ENCODE measurements at regions not wholly inside any gene's neighbourhood (a gene's known extent, or its start where the extent isn't known, plus 50 kb on each side); places are given as distances from the start of the nearest gene placed in this dataset.
"Not testable (repeated sequence)": the region's sequence is repeated elsewhere in the genome, so short reads cannot be mapped to it uniquely, and the experiment has no call there.

DNA sequence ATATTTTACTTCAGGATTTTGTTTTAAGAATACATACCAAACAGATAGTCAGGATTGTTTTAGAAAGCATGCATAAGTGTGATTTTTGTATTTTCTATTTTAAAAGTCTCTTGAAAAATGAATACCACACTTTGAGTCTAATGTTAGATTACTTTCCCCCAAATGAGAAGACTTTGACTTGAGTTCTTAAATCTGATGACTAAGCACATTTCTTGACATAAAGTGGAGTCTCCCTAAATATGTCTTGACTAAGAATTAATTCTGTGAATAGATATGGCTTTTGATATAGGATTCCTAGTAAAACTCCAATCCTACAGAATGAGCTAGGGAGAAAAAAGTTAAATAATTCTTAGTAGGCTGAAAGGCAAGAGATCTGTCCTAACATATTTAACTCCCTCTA, 624.2 kb upstream of the SPRY2 start:
- DNase-seq (ENCODE audit: low read depth, low spot score): no peak

DNA sequence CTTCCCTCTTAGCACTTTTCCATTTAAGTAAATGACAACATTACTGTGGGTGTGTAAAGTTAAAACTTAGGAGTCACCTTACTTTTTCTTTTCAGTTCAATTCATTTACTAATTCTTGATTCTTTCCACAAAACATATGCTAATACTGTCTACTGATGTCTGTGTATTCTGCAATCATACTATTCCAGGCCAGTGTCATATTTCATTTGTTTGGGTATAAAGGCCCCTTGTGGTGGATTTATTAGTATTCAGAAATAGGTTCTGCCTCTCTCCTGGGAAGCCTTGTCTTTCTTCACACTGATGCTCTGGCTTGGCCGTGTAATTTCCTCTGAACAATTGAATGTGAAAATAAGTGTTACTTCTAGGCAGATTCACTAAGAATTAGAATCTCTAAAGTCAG, 621.9 kb upstream of the SPRY2 start:
- DNase-seq (ENCODE audit: low read depth, low spot score): no peak

DNA sequence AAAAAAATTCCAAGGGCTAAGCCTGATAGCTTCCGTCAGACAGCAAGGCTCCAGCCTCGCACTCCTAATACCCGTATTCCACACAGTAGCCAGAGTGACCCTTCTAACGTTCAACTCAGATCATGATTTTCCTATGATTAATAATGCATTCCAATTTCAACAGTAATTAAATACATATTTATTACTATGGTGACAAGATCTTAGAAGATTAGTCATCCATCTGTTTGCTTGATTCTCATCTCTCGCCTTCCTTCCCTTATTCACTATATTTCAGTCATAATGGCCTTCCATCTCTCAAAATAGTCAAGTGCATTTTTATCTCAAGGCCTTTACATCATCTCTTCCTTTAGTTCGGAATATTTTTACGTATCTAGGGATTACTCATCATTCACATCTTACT, 621.2 kb upstream of the SPRY2 start:
- no peak for DNase-seq (ENCODE audit: low read depth, low spot score)

DNA sequence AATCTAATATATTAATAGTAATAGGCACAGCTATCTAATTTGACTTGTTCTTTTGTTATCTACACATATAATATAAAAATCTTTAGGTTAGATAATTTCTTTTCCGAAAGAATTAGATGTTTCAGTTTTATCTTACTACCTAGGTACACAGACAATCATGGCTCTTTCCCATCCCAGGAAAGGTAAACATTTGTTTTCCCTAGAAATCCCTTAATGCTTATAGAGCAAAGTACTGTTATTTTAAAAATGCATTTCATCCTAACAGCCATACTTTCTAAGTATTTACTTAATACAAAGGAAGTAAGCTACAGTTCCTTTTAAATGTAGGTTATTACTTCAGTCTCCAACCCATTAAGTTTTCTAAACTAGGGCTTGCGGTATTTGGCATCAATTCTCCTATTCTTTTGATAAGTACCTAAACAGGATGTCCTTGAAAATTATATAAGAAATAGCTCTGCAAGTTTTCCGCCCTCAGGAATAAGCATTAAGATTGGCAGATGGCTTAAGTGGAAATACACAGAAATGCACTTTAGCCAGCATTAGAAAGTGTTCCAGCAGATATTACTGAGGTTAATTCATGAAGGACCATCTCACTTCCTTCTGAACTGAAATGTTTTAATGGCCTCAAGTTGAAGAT, 616.2 kb upstream of the SPRY2 start:
- DNase-seq (ENCODE audit: low read depth, low spot score): no peak

DNA sequence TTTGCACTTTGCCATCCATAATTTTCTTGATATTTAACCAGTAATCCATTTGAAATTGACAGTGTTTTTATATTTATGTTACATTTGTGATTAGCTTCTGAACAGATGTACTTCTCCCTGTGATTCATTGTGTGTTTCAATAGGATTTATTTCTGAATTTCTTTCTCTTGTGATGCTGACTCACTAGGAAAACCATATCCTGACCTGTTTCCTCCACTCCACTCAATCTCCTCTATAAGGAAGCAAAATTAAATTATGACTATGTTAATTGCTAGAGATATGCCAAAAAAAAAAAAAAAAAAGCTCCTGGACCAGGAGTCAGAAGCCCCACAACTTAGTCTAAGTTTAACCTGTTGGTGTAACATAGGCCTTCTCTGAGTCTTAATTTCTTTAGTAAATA, 614.6 kb upstream of the SPRY2 start:
- no peak for DNase-seq (ENCODE audit: low read depth, low spot score)

DNA sequence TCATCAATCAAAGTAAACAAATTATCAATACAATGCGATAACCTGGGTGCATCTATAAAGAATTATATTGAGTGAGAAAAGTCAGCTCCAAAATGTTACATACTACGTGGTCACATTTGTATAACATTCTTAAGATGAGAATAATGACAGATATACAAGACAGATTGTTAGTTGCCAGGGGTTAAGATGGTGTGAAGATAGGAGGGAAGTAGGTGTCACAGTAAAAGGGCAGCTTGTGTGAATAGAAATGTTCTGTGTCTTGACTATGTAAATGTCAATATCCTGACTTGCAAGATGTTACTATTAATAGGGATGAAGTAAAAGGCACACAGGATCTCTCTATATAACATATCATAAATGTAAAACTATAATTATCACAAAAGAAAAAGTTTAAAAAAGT, 611.2 kb upstream of the SPRY2 start:
- DNase-seq (ENCODE audit: low read depth, low spot score): no peak

DNA sequence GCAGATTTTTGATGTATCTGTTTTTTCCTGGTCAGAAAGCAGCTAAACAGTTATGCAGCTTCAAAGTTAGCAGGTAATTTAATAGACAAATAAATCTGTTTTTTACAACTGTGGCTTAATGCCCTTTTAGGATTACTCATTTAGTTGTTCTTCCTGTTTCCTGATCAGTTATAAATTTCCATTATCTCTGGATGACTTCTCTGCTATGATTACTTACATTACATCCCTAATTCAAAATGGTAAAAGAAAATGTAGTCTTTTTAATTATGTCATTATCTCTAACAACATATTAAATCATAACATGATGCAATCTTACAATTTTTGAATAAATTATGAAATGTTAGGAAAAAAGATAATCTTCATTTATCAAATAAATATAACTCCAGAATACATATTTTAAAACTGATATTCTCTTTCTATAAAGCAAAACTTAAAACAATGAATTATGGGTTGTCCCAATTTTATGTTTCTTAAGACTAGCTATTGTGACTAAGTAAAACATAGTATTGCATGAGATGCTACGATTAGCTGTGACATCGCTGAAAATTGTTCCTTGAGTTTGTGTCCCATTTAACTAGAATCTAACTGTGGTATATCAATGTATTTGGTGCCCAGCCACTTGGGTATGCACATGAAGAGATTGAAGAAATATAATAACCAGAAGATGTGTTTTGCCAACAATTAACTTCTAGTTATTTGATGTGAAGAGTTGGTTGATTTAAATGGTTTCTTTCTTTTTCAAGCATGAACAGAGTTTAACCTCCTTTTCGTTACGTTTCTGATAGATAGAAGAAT, 605.3 kb upstream of the SPRY2 start:
- no peak for DNase-seq (ENCODE audit: low read depth, low spot score)

DNA sequence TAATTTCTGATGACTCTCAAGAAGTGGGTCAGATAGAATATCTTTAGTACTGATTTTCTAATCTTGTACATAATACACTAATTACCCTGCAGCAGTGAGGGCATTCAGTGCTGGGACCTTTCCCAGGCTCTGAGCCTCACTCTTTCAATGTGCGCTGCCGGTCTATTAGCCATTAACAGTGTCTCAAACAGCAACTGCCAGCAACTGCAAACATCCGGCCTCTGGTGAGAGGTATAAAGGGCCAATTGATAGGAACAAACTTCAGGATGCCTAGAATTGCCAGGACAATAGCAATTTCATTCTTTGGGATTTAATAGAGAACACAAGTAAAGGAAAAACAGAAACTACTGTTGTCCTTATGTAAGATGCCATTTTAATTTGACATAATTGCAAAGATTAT, 604.4 kb upstream of the SPRY2 start:
- DNase-seq (ENCODE audit: low read depth, low spot score): no peak

DNA sequence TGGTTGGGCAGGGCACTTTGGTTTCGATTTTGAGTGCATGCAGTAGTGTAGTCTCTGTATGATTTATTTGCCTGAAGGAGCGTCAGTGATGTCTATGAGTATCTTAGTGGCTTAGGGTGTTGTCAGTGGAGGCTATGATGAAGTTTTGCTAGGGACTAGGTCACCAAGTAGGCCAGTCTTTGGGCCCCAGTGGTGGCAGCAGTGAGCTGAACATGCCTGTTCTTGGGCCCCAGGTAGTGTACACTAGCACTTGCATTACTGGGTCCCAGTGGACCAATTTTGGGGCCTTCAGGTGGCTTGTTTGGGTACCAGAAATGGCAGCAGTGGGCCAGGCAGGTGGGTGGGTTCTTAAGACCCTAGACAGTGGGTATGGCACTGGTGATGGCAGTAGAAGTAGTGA, 598.7 kb upstream of the SPRY2 start:
- DNase-seq (ENCODE audit: low read depth, low spot score): no peak

DNA sequence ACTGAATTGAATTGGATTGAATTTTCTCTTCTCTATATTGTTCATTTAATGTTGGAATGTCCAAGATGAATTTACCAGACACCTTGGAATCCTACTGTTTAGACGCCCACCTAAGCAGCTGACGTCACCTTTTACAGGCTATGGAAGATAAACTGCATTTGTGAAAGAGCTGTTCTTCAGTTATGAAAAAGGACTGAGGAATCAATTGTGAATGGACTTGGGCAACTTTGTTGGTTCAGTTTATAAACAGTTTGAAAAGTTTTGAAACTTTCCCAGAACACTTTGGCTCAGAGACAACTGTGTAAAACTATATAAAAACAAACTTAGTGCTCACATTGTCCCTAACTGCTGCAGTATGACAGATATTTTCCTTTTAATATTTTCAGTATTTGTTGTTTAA, 590.8 kb upstream of the SPRY2 start:
- no peak for DNase-seq (ENCODE audit: low read depth, low spot score)

DNA sequence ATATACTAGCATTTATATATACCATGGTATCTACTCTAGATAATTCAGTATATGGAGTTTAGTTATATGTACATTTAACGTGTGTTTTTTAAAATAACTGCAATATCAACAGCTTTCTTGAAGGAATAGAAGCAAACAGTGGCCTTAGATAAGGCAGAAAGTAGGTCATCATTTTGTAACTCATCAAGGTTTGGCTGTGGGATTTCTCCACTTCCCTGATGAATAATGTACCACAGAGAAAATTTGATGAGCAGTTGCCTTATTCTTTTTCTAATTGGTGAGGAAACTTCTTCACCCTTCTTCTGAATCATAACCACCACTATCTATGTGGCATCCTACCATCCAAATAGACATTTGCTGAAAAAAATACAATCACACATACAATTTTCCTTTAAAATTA, 590.2 kb upstream of the SPRY2 start:
- DNase-seq (ENCODE audit: low read depth, low spot score): no peak

DNA sequence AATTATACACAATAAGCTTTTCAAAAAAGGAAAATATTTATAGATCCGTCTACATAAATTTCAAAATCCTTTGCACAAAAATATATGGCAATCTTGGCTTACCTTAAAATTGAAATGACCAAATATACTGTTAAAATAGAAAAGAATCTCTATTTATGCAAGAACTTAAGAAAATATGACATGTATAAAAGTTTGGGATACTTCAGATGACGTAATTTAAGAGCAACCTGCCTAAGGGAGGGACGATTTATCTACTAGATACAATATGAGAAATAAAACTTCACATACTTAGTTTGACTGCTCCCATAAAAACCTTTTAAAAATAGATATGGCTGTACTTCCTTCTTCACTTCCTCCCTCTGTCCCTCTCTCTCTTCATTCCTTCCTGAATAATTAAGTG, 587.3 kb upstream of the SPRY2 start:
- no peak for DNase-seq (ENCODE audit: low read depth, low spot score)

DNA sequence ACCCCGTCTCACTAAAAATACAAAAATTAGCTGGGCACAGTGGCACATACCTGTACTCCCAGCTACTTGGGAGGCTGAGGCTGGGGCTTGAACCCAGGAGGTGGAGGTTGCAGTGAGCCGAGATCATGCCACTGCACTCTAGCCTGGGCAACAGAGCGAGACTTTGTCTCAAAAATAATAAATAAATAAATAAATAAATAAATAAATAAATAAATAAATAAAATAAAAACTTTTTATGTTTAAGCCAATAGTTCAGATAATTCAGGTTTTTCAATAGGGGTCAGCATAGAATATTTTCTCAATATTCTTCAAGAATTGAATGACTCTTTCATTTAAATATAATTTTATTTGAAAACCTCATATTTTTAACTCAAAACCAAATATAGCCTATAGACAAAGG, 585.1 kb upstream of the SPRY2 start:
- not testable (repeated sequence) for DNase-seq (ENCODE audit: low read depth, low spot score)

DNA sequence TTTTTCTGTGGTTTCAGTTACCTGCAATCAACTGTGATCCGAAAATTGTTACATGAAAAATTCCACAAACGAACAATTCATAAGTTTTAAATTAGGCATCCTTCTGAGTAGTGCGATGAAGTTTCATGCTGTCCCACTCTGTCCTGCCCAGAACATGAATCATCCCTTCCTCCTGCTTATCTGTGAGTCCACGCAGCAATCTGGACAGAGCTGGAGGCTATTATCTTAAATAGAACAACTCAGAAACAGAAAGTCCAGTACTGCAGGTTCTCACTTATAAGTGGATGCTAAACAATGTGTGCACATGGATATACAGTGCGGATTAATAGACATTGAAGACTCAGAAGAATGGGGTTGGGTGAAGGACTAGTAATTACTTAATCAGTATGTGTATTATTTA, 583.7 kb upstream of the SPRY2 start:
- no peak for DNase-seq (ENCODE audit: low read depth, low spot score)

DNA sequence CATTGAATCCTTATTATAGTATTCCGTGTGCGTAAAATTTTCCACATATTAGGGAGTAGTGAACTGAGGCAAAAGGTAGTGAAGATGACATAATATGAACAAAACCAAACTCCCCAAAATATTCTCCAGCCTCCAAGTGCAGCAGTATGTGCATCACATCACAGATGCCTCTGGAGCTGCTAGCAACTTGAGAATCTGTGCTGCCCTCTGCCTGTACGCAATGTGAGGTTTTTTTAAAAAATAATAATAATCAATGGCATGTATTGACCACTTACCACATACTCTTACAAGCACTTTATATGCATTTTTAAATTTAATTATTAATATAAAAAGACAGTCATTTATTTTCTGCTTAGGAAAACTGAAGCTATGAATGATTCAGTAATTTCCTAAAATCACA, 583.0 kb upstream of the SPRY2 start:
- no peak for DNase-seq (ENCODE audit: low read depth, low spot score)

DNA sequence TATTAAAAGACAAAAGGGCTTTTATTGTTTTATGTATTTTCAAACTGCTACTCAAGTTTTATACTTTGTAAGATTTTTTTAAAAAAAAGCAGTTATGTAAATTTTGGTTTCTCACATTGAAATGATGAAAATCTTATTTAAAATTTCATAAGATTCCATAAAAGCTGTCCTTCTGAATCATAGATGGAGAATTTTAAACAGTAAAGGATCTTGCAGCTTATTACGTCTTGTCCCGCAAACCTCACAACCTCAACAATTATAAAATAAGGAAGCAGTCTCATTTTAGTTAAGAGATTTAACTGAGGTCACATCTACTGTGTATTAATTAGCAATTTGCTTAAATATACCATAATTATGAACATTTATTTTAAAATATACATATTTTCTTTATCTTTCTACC, 581.0 kb upstream of the SPRY2 start:
- DNase-seq (ENCODE audit: low read depth, low spot score): no peak

DNA sequence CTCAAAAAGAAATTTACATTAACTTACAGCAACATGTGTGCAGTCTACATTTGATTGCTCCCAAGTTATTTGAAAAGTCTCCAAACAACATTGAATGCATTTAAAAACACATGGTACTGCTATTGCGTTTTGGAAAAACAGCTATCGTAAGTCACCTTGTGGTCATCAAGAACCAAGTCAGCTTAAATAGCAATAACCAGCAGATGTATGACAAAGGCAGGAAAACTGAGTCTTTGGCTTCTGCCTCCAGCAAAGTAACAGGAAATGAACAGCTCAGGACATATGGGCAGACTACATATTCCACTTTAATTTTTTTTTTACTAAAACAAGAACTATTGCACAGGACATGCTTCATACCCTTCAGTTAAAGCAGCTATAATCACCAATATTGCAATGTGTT, 580.6 kb upstream of the SPRY2 start:
- no peak for DNase-seq (ENCODE audit: low read depth, low spot score)

DNA sequence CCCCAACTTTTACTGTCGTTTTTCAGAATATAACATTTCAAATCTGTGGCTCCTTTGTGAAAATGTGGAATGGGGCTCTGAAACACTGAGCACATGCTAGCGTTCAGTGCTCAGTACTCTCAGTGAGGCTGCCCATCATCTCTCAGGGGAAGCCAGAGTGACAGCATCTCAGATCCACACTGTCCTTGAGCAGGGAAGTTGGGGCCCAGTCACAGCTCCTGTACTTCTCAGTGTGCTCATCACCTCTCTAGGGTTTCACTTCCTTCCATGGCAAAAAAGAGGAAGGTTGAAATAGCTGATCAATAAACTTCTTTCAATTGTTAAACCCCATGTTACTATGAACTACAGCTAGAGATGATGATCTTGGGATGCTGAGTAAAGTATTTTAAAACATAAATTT, 565.9 kb upstream of the SPRY2 start:
- no peak for DNase-seq (ENCODE audit: low read depth, low spot score)

DNA sequence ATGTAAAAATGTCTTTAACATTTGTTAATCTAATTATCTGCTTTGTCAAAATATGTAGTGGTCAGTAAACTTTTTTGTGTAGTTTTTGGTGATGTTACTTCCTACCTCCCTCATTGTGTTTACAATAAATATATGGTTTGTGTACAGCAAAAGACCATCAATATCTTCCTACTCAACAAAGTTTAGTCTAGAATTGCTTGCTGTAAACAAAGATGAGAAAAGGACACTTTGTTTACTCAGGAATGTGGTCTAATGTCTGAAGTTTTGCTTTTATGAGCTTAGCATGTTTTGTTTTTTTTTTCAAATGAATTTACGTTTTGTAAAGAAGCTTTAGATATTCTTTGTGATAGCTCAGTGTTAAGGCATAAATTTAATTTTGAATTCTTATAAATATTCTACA, 563.5 kb upstream of the SPRY2 start:
- DNase-seq (ENCODE audit: low read depth, low spot score): no peak

DNA sequence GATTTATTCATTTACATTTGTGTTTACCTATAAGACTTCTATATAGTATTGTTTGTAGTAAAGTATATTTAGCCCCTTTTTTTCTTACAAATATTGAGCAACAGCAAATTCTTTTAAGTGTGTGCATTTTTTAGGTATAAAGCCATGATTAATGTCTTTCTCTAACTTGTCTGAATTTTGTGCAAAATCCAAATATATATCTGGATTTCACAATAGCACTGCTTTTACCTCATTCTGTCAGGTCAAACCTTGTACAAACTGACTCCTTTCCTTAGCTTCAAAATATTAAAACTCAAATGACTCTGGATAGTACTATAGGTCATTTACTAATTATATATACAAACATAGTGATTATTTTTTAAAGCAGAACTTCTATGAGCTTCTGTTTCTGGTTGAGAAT, 563.0 kb upstream of the SPRY2 start:
- no peak for DNase-seq (ENCODE audit: low read depth, low spot score)

DNA sequence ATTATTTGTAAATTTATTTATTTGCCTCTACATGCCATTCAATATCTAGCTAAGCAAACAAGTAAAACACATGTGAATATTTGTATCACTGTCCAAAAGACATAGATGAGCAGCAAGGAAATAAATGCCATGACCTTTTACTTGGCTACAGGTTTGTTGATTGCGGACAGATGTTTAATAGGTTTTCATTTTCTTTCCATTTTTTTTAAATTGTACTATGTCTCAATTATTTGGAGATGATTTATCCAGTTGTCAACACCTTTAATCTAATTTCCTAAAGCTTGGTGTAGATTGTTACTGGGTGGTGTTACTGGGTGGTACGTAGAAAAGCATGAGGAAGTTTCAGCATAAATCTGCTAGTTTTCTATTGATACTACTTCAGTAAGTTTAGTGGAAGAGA, 560.6 kb upstream of the SPRY2 start:
- DNase-seq (ENCODE audit: low read depth, low spot score): no peak

DNA sequence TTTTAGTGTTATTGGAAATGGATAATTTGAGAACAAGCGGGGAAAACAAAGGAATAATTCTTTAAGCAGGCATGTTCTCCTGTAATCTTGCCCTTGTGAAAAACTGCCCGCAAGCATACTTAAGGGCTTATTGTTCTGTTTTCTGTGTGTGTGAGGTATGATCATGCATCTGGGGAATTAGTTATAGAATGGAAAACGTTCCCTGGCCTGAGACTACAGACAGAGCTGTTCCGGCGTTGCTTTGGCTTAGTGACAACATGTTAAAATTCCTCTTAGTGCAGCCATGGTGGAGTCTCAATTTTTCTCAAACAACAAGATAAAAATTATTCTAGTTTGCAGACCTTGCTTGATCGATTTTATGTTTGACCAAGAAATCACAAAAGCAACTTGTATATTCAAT, 560.2 kb upstream of the SPRY2 start:
- no peak for DNase-seq (ENCODE audit: low read depth, low spot score)

DNA sequence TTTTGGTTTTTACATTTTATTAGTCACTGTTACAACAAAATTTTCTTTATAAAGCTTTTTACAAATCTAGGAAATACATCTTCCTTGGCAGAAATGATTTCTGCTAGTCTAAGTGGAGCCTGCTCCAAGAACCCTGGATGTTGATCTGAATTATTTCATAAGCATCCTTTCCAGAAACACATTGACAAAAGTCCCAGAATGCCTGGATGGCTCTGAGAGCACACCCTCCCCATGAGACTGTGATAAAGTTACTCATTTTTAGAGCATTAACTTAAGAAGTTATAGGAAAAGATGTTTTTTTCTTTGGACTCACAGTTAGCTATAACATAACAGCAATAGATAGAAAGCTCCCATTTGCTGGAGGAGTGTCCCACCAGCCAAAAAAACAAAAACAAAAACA, 559.6 kb upstream of the SPRY2 start:
- DNase-seq (ENCODE audit: low read depth, low spot score): no peak

DNA sequence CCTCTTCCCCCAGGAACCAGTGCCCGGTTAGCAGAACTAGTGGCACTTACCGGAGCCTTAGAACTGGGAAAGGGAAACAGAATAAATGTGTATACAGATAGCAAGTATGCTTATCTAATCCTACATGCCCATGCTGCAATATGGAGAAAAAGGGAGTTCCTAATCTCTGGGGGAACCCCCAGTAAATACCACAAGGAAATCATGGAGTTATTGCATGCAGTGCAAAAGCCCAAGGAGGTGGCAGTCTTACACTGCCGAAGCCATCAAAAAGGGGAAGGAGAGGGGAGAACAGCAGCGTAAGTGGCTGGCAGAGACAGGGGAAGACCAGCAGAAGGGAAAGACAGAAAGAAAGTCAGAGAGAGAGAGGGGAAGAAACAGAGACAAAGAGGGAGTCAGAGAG, 556.7 kb upstream of the SPRY2 start:
- not testable (repeated sequence) for DNase-seq (ENCODE audit: low read depth, low spot score)
